ENCODE measurements at regions not wholly inside any gene's neighbourhood (a gene's known extent, or its start where the extent isn't known, plus 50 kb on each side); places are given as distances from the start of the nearest gene placed in this dataset.

DNA sequence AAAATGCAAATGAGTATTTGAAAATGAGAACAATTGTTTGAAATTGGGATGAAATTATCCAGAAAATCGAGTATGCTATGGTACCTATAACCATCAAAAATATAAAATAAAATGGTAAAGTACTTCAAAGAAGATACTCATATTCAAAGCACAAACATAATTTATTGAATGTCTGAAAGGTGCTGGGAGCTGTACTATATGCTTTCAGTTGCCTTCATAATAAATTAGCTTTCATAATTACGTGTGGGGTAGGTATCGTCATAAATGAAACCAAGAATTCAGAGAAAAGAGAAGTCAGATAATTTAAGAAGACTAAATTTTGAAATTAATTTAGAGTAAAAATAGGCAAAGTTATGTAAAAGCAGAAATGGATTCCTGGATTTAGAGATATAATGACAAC, 721.9 kb upstream of the ACVR2A start:
- no peak for TF ChIP-seq POLR2A (IDR thresholded peaks at IDR 0.05)
- TF ChIP-seq, protein P1, sequence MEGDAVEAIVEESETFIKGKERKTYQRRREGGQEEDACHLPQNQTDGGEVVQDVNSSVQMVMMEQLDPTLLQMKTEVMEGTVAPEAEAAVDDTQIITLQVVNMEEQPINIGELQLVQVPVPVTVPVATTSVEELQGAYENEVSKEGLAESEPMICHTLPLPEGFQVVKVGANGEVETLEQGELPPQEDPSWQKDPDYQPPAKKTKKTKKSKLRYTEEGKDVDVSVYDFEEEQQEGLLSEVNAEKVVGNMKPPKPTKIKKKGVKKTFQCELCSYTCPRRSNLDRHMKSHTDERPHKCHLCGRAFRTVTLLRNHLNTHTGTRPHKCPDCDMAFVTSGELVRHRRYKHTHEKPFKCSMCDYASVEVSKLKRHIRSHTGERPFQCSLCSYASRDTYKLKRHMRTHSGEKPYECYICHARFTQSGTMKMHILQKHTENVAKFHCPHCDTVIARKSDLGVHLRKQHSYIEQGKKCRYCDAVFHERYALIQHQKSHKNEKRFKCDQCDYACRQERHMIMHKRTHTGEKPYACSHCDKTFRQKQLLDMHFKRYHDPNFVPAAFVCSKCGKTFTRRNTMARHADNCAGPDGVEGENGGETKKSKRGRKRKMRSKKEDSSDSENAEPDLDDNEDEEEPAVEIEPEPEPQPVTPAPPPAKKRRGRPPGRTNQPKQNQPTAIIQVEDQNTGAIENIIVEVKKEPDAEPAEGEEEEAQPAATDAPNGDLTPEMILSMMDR (IDR thresholded peaks at IDR 0.05), result no peak

Measured in testis (tissue), 2 donors.